Neural cell (in vitro differentiated cells): ENCODE measurements at regions not wholly inside any gene's neighbourhood (a gene's known extent, or its start where the extent isn't known, plus 50 kb on each side); places are given as distances from the start of the nearest gene placed in this dataset.

Experiments
- EP300 ChIP-seq: fragments of 450-650 bp; conservative IDR thresholded peaks from 2 replicates; pipeline ENCODE4 v1.6.1; 2014; ENCODE audit warnings: antibody characterized with exemption, mild to moderate bottlenecking, moderate library complexity; ENCODE audit not compliant: poor library complexity, severe bottlenecking
- RAD21 ChIP-seq: fragments of 450-650 bp; conservative IDR thresholded peaks from 2 replicates; pipeline ENCODE4 v1.6.1; 2014; ENCODE audit warnings: antibody characterized with exemption, mild to moderate bottlenecking, moderate library complexity
- TF ChIP-seq, protein P1 (sequence below): fragments of 450-650 bp; IDR thresholded peaks from 2 replicates; pipeline ENCODE4 v1.5.1; 2014; ENCODE audit warnings: antibody characterized with exemption, mild to moderate bottlenecking, moderate library complexity; ENCODE audit not compliant: poor library complexity, severe bottlenecking

DNA sequence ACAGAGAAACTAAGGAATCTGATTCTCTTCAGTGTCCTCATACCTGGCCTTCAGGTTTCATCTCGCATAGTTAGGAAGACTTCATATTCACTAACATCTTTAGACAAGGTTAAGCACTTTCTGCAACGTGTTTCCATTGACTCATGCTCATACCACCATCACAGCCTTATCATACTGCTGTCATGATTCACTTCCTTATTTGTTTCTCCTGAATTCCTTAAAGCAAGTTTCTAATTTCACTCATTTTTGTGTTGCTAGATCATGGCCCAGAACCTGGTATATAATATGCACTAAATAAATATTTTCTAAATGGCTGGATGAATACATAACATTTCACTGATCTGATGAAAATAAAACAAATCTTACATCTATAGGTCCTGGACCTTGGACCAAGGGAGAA, 472.9 kb downstream of the PRELID2 start:
- TF ChIP-seq EP300 (no peak), RAD21 (no peak)
- TF ChIP-seq, protein P1, sequence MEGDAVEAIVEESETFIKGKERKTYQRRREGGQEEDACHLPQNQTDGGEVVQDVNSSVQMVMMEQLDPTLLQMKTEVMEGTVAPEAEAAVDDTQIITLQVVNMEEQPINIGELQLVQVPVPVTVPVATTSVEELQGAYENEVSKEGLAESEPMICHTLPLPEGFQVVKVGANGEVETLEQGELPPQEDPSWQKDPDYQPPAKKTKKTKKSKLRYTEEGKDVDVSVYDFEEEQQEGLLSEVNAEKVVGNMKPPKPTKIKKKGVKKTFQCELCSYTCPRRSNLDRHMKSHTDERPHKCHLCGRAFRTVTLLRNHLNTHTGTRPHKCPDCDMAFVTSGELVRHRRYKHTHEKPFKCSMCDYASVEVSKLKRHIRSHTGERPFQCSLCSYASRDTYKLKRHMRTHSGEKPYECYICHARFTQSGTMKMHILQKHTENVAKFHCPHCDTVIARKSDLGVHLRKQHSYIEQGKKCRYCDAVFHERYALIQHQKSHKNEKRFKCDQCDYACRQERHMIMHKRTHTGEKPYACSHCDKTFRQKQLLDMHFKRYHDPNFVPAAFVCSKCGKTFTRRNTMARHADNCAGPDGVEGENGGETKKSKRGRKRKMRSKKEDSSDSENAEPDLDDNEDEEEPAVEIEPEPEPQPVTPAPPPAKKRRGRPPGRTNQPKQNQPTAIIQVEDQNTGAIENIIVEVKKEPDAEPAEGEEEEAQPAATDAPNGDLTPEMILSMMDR = no peak
